ENCODE measurements at regions not wholly inside any gene's neighbourhood (a gene's known extent, or its start where the extent isn't known, plus 50 kb on each side); places are given as distances from the start of the nearest gene placed in this dataset.

- TF ChIP-seq, protein P1, sequence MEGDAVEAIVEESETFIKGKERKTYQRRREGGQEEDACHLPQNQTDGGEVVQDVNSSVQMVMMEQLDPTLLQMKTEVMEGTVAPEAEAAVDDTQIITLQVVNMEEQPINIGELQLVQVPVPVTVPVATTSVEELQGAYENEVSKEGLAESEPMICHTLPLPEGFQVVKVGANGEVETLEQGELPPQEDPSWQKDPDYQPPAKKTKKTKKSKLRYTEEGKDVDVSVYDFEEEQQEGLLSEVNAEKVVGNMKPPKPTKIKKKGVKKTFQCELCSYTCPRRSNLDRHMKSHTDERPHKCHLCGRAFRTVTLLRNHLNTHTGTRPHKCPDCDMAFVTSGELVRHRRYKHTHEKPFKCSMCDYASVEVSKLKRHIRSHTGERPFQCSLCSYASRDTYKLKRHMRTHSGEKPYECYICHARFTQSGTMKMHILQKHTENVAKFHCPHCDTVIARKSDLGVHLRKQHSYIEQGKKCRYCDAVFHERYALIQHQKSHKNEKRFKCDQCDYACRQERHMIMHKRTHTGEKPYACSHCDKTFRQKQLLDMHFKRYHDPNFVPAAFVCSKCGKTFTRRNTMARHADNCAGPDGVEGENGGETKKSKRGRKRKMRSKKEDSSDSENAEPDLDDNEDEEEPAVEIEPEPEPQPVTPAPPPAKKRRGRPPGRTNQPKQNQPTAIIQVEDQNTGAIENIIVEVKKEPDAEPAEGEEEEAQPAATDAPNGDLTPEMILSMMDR (IDR thresholded peaks at IDR 0.05; ENCODE audit: poor library complexity, severe bottlenecking): no peak
- no peak for TF ChIP-seq SMC3 (conservative IDR thresholded peaks at IDR 0.05; ENCODE audit: poor library complexity)
- TF ChIP-seq EZH2 (IDR thresholded peaks at IDR 0.05; ENCODE audit: borderline replicate concordance, insufficient read depth, low read length, poor library complexity, severe bottlenecking): no peak
- TF ChIP-seq TAF1 (IDR thresholded peaks at IDR 0.05; ENCODE audit: low read depth): no peak
Measured at GRCh38 chr12:74148849-74149248, 388.8 kb upstream of the ATXN7L3B start.

Measured in neural cell (in vitro differentiated cells).